Adrenal gland (tissue), 5 donors: ENCODE measurements at regions not wholly inside any gene's neighbourhood (a gene's known extent, or its start where the extent isn't known, plus 50 kb on each side); places are given as distances from the start of the nearest gene placed in this dataset.

Source experiments
- CTCF ChIP-seq, 6 experiments: fragments of 450-650 bp in 4 of 6; fragments of 200-600 bp in 2 of 6; sonication (generic) in 1 of 6; IDR thresholded peaks; 1 replicate in 5 of 6; 2 replicates in 1 of 6; pipeline versions ENCODE4 v1.5.1 to v1.8.0; 2016 to 2021; ENCODE audit warnings: antibody characterized with exemption in 6 of 6, mild to moderate bottlenecking in 2 of 6, moderate library complexity in 1 of 6
- POLR2A ChIP-seq, 2 donors: fragments of 450-650 bp; IDR thresholded peaks; one replicate each; pipeline ENCODE4 v1.6.1; 2017; ENCODE audit warnings: antibody characterized with exemption in 2 of 2, mild to moderate bottlenecking in 2 of 2, moderate library complexity in 1 of 2
- donor health status: DM: no; HTN: no; CAD: no.

GRCh38 chr6:14353281-14353680 lies 235.7 kb downstream of the CD83 start:
- no peak for TF ChIP-seq CTCF (IDR thresholded peaks at IDR 0.05)
- TF ChIP-seq POLR2A (IDR thresholded peaks at IDR 0.05): no peak
